AG10803 (cell line): ENCODE measurements at regions not wholly inside any gene's neighbourhood (a gene's known extent, or its start where the extent isn't known, plus 50 kb on each side); places are given as distances from the start of the nearest gene placed in this dataset.
A peak's percentile ranks its signal among the peaks of the same experiment; 100 is the strongest.

Experiments
- DNase-seq: peaks from one replicate; pipeline ENCODE4 v3.0.0; 2010; ENCODE audit warnings: low read depth
- H3K4me3 ChIP-seq: 2 replicates; pipeline ENCODE4 v1.5.1; 2011; ENCODE audit warnings: mild to moderate bottlenecking, low read length, control low read depth
- TF ChIP-seq, protein P1 (sequence below): conservative IDR thresholded peaks from 2 replicates; pipeline ENCODE4 v1.5.1; 2011; ENCODE audit warnings: mild to moderate bottlenecking, low read length, control low read depth, inconsistent platforms

DNA sequence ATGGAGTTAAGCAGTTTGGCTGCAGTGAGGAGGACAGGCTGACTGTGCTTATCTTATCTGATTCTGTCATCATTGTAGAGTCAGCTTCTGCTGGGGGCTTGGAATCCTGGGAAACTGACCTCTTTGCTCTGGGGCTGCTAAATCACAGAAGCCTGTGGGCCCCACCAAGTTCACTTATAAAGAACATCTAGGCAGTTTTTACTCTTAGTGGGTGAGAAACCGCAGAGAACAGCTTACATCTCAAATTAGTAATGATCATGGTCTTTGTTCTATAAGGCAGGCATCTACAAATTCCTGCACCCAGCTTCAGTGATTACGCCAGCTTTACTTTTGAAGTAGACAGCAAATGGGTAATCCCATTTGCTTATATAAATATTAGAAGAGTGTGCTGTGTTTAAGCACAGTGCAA lies 75.7 kb downstream of the ZC3H11B start:
- TF ChIP-seq, protein P1, sequence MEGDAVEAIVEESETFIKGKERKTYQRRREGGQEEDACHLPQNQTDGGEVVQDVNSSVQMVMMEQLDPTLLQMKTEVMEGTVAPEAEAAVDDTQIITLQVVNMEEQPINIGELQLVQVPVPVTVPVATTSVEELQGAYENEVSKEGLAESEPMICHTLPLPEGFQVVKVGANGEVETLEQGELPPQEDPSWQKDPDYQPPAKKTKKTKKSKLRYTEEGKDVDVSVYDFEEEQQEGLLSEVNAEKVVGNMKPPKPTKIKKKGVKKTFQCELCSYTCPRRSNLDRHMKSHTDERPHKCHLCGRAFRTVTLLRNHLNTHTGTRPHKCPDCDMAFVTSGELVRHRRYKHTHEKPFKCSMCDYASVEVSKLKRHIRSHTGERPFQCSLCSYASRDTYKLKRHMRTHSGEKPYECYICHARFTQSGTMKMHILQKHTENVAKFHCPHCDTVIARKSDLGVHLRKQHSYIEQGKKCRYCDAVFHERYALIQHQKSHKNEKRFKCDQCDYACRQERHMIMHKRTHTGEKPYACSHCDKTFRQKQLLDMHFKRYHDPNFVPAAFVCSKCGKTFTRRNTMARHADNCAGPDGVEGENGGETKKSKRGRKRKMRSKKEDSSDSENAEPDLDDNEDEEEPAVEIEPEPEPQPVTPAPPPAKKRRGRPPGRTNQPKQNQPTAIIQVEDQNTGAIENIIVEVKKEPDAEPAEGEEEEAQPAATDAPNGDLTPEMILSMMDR = no peak
- no peak for DNase-seq
- H3K4me3 ChIP-seq = no peak overlapping the region

DNA sequence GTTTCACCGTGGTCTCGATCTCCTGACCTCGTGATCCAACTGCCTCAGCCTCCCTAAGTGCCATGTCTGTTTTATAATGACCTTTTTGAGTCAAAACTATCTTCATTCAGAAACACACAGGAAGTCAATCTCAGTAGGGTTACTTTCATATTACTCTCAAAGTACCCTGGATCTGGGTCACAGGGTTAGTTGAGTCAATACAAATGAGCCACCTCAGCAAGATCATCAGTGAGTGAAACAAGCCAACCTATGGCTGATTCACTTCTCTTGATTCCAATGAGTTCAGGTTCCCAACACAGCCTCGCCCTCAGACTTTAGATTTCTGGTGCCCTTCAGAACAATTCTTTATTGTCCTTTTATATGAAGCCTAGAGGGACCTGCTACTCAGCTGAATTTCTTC lies 76.9 kb downstream of the ZC3H11B start:
- TF ChIP-seq, protein P1 = no peak
- no peak overlapping the region for H3K4me3 ChIP-seq
- no peak for DNase-seq

DNA sequence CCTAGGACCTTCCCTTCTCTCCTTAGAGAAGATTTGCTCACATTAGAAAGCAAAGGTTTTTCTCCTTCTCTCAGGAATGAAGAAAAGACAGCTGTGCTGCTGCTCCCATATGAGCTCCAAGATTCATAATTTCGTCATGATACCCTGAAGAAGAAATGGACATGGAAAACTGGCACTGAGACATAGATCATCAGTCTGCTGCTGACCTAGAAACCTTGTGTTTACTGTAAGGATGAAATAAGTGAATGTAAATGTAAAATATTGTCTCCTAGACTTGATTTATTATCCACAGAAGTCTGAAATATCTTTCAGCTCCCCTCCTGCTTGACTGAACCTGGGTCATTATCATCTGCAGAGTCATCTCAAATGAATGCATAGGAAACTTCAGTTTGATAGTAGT lies 77.9 kb downstream of the ZC3H11B start:
- DNase-seq = no peak
- H3K4me3 ChIP-seq = no peak overlapping the region
- TF ChIP-seq, protein P1 = no peak

DNA sequence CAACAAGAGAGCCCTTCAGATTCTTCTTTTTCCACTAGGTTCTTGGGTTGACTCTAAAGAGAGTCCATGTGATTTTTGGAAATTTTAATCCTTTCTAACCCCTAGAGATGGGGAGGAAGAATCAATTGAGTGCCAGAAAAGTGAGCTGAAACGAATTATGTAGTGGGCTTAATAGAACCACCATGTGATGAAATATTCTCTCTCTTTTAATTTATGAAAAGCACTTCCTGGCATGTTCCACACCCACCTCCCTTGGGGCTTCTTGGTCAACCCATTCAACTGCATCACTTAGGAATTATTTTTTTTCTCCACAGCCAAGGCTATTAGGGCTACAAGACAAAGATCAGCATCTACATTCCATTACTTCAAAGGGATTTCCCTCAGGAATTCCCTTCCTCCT lies 79.6 kb downstream of the ZC3H11B start:
- DNase-seq = peak; percentile 9
- TF ChIP-seq, protein P1 = no peak
- no peak overlapping the region for H3K4me3 ChIP-seq

DNA sequence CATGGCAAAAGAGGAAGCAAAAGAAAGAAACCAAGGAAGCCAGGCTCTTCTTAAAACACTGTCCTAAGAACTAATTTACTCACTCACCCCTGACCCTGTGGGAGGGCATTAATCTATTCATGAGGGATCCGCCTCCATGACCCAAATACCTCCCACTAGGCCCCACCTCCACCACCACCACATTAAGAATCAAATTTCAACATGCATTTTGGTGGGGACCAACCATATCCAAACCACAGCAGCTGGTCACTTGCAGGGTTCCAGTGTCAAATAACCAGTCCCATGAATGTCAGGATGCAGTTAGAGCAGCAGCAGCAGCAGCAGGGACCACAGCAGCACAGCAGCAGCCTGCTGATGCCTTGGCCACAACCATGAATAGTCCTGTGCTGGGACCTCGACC lies 83.8 kb downstream of the ZC3H11B start:
- TF ChIP-seq, protein P1 = no peak
- no peak for DNase-seq
- H3K4me3 ChIP-seq = no peak overlapping the region

DNA sequence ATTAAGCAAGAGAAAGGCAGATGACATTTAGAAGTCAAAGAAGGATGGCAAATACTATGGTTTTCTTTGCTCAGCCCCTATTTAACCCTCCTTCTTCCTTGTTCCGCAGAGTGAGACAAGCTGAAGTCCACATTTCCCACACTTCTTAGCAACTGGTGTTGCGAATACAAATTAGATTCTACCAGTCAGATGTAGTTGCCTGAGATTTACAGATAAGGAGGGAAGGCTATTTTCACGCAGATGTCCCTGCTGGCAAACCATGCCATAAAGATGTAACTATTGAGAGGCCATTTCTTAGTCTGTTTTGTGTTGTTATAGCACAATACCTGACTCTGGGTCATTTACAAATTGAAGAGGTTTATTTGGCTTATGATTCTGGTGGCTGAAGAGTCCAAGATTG lies 84.3 kb downstream of the ZC3H11B start:
- no peak for DNase-seq
- TF ChIP-seq, protein P1 = no peak
- H3K4me3 ChIP-seq = no peak overlapping the region

DNA sequence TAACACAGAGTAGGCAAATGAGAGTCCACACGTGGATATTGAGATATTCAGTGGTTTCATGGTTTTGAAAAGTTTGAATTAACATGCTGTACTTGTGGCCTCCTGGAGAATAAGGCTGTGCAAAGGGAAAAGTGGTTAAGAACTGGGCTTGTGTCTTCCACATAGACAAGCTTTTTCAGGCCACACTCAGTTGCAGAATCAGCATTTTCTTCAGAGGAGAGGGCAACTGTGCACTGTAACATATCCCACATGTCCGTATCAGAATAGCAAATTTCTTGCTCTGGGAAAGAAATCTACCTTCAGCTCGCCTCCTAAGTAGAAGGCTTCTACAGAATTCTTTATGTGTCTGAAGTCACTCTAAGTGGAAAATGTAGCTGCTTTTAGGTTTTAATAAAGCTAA lies 84.9 kb downstream of the ZC3H11B start:
- DNase-seq = no peak
- TF ChIP-seq, protein P1 = no peak
- H3K4me3 ChIP-seq = no peak overlapping the region
